Right lobe of liver (tissue), 4 donors: ENCODE measurements at regions not wholly inside any gene's neighbourhood (a gene's known extent, or its start where the extent isn't known, plus 50 kb on each side); places are given as distances from the start of the nearest gene placed in this dataset.

Experiments
- POLR2A ChIP-seq: fragments of 450-650 bp; IDR thresholded peaks from one replicate; pipeline ENCODE4 v1.6.1; 2017; ENCODE audit warnings: antibody characterized with exemption, mild to moderate bottlenecking
- TF ChIP-seq, protein P1 (sequence below), 4 donors: fragments of 200-600 bp in 3 of 4; fragments of 450-650 bp in 1 of 4; IDR thresholded peaks; one replicate each; pipeline versions ENCODE4 v1.5.1 to v1.8.0; 2016 to 2022; ENCODE audit warnings: antibody characterized with exemption in 4 of 4, mild to moderate bottlenecking in 2 of 4
- donor health status: DM: no; HTN: no; CAD: no.
- donor health status: DM: no; HTN: no; CAD: no.
- donor health status: DM: no; HTN: yes; CAD: no.

DNA sequence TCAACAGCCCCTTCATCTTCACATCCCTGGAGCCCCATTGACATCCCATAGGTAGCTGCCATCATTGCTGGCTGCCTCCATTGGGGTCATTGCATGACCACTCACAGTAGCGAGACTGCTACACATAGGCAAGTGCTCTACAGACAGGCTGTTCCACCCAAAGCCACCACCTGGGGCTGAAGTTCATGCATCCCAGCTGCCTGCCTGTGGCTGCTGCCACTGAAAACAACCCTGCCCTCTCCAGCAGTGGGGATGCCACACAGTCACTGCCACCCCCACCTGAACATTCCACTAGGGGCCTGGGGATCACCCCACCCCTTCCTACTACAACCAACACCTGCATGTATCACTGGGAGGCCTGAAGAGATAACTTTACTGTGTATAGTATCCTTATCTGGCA lies 59.5 kb upstream of the CTAGE1 start:
- TF ChIP-seq POLR2A = no peak
- TF ChIP-seq, protein P1, sequence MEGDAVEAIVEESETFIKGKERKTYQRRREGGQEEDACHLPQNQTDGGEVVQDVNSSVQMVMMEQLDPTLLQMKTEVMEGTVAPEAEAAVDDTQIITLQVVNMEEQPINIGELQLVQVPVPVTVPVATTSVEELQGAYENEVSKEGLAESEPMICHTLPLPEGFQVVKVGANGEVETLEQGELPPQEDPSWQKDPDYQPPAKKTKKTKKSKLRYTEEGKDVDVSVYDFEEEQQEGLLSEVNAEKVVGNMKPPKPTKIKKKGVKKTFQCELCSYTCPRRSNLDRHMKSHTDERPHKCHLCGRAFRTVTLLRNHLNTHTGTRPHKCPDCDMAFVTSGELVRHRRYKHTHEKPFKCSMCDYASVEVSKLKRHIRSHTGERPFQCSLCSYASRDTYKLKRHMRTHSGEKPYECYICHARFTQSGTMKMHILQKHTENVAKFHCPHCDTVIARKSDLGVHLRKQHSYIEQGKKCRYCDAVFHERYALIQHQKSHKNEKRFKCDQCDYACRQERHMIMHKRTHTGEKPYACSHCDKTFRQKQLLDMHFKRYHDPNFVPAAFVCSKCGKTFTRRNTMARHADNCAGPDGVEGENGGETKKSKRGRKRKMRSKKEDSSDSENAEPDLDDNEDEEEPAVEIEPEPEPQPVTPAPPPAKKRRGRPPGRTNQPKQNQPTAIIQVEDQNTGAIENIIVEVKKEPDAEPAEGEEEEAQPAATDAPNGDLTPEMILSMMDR (IDR thresholded peaks at IDR 0.05) = no peak
